ENCODE measurements at regions not wholly inside any gene's neighbourhood (a gene's known extent, or its start where the extent isn't known, plus 50 kb on each side); places are given as distances from the start of the nearest gene placed in this dataset.

DNA sequence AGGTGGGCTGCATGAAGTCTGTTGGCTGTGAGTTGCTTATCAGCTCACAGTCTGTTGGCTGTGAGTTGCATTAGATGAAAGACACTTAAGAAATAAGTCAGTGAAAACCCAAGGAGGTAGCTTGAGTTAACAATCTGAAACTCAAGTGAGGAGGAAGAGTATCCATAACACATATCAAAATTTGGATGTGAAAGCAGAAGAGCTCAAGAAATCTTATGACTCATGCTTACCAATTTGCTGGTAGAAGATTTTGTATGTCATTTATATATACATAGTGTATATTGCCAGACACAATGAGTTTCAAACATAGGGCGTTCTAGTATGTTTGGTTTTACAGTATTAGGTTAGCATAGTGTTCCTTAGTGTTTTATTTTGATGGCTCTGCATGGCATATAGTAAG lies 107.4 kb downstream of the DDIT4L start:
- DNase-seq = no peak

DNA sequence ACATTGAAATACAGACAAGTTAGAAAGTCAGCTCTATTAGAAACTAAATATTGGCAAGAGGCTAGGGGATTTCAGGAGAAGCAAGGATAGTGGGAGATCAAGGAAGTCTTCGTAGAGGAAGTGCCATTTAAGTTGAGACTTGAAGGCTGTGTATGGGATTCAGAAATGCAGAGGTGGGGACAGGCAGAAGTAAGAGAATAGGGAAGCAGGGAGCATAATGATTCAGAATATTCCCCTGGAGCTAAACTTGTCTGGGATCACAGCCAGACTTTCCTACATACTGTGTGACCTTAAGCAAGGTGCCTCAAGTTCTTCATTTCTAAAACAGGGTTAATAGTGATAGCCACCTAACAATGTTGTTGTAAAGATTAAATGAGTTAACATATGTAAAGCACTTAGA lies 108.8 kb downstream of the DDIT4L start:
- DNase-seq = no peak

GRCh38 chr4:100079264-100079663 lies 111.0 kb downstream of the DDIT4L start:
- DNase-seq = no peak

- no peak for DNase-seq
Measured at GRCh38 chr4:100076753-100077152, 113.5 kb downstream of the DDIT4L start.

GRCh38 chr4:100075486-100076270 lies 114.6 kb downstream of the DDIT4L start:
- DNase-seq = no peak

DNA sequence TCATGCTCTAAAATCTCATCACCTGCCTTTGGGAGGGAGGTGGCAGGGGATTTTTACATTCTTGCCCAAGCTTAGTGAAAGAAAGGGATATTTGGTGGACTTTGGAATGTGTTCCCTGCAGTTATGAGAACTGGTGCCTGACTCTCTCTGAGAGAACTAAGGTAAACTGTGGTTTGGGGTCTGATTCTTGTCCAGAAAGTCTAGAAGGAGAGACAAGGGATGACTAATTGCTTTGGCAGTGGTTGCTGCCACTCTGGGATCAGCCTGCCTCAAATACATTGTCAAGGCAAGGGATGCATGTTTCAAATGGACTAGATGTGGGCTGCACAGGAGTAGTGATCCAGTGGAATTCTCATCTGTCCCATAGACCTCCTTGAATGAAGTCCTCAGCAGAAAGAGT lies 115.2 kb downstream of the DDIT4L start:
- DNase-seq = no peak

- DNase-seq = no peak
Measured at GRCh38 chr4:100071506-100071905, 118.8 kb downstream of the DDIT4L start.

DNA sequence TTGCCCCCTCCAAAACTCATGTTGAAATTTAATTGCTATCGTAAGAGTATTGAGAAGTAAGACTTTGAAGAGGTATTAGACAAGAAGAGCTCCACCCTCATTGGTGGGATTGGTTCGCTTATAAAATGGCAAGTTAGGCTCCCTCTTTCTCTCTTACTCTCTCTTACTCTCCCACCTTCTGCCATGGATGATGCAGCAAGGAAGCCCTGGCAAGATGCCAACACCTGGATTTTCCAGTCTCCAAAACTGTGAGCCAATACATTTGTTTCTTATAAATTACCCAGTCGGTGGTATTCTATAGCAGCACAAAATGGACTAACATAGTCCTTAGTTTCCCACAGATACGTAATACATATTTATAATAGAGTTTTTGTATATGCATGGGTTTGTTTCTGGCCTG lies 119.4 kb downstream of the DDIT4L start:
- DNase-seq = no peak

GRCh38 chr4:100069207-100069606 lies 119.1 kb upstream of the H2AZ1 start:
- DNase-seq = no peak

DNA sequence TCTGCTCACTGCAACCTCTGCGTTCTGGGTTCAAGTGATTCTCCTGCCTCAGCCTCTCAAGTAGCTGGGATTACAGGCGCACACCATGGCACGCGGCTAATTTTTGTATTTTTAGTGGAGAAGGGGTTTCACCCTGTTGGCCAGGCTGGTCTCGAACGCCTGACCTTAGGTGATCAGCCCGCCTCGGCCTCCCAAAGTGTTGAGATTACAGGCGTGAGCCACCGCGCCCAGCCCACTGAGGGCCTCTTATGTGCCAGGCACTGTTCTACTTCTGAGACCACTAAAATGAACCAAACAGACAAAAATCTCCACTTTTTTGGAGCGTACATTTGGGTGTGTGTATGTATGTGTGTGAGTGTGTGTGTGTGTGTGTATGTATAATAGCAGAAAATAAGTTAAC lies 117.2 kb upstream of the H2AZ1 start:
- DNase-seq = no peak

DNA sequence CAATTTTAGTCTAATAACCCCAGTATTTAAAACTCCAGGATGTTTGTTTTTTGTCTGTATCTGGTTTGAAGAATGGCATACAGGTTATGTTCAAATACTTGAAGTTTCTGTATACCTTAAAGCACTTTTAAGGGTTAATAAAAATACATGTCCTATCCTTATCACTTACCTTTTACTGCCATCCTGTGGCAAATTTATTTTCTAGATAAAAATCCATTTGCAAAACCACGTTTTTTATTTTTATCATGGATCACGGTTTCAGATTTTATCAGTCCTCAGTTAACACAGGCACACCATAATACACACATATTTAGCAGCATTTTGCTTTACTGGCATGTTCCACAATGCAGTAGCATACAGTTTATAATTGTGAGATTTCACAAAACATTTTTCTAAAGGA lies 113.3 kb upstream of the H2AZ1 start:
- DNase-seq = no peak

DNA sequence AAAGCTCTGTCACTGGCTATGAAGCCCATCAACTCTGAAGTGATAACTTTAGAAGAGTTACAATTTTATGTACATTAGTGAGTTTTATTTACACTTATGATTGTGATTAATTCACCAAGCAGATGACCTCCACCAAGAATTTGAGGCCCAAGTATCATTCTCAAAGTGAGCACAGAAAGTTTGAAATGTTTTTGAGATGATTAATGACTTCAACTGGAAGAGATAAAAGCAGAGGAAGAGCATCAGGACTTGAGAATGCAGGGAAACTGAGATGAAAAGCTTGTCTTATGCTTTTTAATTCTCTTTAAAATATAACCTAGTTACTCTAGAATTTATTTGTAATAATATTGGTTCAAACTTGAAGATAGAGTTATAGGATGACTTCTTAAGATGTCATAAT lies 112.8 kb upstream of the H2AZ1 start:
- DNase-seq = no peak

DNA sequence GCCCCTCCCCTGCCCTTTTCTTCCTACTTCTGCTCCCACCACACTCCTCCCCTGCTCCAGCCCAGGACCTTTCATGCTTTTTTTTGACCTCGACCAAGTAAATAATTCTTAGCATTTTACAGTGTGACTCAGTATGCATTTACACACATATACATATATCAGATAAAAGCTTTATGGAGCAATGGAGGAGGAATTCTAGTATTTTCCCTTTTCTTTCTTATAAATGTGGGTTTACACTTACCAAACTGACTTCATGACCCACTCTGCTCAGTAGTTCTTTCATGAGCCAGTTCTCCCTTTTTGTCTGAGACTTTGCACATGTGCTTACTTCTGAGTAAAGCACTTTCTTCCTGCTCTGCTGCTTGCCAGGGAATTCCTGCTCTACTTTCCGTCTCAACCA lies 111.8 kb upstream of the H2AZ1 start:
- no peak for DNase-seq

DNA sequence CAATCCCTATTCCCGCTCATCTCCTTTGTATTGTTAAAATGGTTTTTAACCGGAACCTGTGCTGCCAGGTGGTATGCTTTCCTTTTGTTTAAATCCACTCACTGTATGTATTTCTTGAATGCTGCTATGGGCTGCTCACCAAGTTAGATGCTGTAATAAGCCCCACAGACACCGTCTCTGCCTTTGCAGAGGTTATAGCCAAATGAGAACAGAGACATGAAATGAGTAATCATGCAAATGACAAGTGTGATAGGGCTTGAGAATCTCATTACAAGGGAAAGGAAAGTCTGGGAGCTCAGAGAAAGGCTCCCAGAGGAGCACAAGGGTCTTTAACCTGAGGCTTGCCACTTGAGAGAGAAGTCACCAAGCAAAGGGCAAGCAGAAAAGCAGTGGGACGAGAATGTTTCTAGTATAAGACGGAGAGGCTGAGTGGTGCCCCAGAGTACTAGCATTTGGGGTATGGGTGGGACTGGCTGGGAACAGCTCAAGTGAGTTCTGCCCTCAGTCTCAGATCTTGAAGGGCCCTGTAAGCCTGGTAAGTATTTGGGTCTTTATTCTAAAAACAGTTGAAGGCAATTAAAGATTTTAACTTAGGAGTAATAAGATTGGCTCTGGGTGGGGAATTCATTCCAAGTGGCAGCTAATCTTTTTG lies 110.8 kb upstream of the H2AZ1 start:
- no peak for DNase-seq

DNA sequence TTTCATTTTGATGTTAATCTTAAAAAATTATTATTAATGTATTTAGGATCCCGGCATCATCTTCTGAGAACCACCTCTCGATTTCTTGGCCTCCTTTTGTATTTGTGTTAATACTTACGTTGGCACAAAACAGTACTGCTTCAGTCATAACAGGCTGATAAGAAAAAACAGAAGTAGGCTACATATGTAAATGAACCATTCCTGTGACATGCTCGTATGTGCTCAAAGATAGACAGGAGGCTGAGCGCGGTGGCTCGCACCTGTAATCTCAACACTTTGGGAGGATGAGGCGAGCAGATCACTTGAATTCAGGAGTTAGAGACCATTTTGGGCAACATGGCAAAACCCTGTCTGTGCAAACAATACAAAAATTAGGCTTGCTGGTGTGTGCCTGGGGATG lies 109.4 kb upstream of the H2AZ1 start:
- no peak for DNase-seq

GRCh38 chr4:100056701-100057100 lies 106.6 kb upstream of the H2AZ1 start:
- DNase-seq = no peak

- DNase-seq = no peak
Measured at GRCh38 chr4:100054071-100054470, 104.0 kb upstream of the H2AZ1 start.

GRCh38 chr4:100049872-100050271 lies 99.8 kb upstream of the H2AZ1 start:
- DNase-seq = no peak

DNA sequence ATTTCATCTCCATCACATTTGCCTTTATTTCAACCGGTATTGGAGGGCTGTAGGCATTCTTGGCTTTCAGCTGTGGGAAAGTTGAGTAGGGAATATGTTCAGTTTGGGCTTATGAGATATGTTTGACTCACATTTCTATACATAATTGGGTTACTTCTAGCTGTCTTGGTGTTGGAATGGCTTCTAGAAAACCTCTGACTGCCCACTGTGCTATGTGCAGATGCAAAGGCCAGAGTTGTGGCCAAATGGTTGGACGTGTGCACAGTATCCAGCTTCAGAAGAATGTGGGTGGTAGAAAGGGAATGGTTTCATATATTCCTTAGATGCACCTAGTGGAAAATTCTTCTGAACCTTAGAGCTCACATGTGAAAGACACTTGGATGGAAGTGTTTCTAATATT lies 92.6 kb upstream of the H2AZ1 start:
- DNase-seq = no peak

GRCh38 chr4:100042235-100042634 lies 92.2 kb upstream of the H2AZ1 start:
- DNase-seq = no peak

GRCh38 chr4:100041646-100042045 lies 91.6 kb upstream of the H2AZ1 start:
- no peak for DNase-seq

- DNase-seq = no peak
Measured at GRCh38 chr4:100034023-100034664, 84.1 kb upstream of the H2AZ1 start.

- DNase-seq = no peak
Measured at GRCh38 chr4:100026066-100026465, 76.0 kb upstream of the H2AZ1 start.

- no peak for DNase-seq
Measured at GRCh38 chr4:100023800-100024199, 73.7 kb upstream of the H2AZ1 start.

All from NCI-H2227 treated with DMSO at 0.1 percent for 48 hours (cell line).